MM.1S (cell line): ENCODE measurements at regions not wholly inside any gene's neighbourhood (a gene's known extent, or its start where the extent isn't known, plus 50 kb on each side); places are given as distances from the start of the nearest gene placed in this dataset.

ENCODE experiments used
- DNase-seq: peaks from one replicate; pipeline ENCODE4 v3.0.0-alpha.2; 2015
- H2AFZ ChIP-seq: fragments of 300-600 bp; sonication (generic); 2 replicates; pipeline ENCODE4 v1.6.0; 2016; ENCODE audit warnings: antibody characterized with exemption, low read length
- H3F3A ChIP-seq: fragments of 300-600 bp; sonication (generic); 2 replicates; pipeline ENCODE4 v1.6.1; 2016; ENCODE audit warnings: mild to moderate bottlenecking, antibody characterized with exemption, low read length, moderate library complexity, mixed read lengths; ENCODE audit not compliant: insufficient read depth
- H3K27ac ChIP-seq: fragments of 300-600 bp; sonication (generic); 2 replicates; pipeline ENCODE4 v1.5.1; 2016; ENCODE audit warnings: mild to moderate bottlenecking, low read length
- H3K27me3 ChIP-seq: fragments of 300-600 bp; sonication (generic); replicated peaks from 2 replicates; pipeline ENCODE4 v1.6.0; 2016; ENCODE audit warnings: low read length; ENCODE audit not compliant: insufficient read depth
- H3K36me3 ChIP-seq: fragments of 300-600 bp; sonication (generic); replicated peaks from 2 replicates; pipeline ENCODE4 v1.6.1; 2016; ENCODE audit warnings: mild to moderate bottlenecking, low read length, mixed read lengths; ENCODE audit not compliant: insufficient read depth
- H3K4me1 ChIP-seq: fragments of 300-600 bp; sonication (generic); 2 replicates; pipeline ENCODE4 v1.6.1; 2016; ENCODE audit warnings: low read length, mixed read lengths
- H3K4me2 ChIP-seq: fragments of 300-600 bp; sonication (generic); 2 replicates; pipeline ENCODE4 v1.6.0; 2016; ENCODE audit warnings: low read depth, low read length
- H3K4me3 ChIP-seq: fragments of 300-600 bp; sonication (generic); 2 replicates; pipeline ENCODE4 v1.5.1; 2016; ENCODE audit warnings: low read length, mixed read lengths
- H3K79me2 ChIP-seq: fragments of 300-600 bp; sonication (generic); 2 replicates; pipeline ENCODE4 v1.6.1; 2016; ENCODE audit warnings: mixed run types, low read length, mixed read lengths
- H3K9ac ChIP-seq: fragments of 300-600 bp; sonication (generic); 2 replicates; pipeline ENCODE4 v1.6.1; 2016; ENCODE audit warnings: low read length, mixed read lengths
- H3K9me2 ChIP-seq: fragments of 300-600 bp; sonication (generic); replicated peaks from 2 replicates; pipeline ENCODE4 v1.6.1; 2016; ENCODE audit warnings: mild to moderate bottlenecking, low read length, mixed read lengths; ENCODE audit not compliant: insufficient read depth
- H3K9me3 ChIP-seq: fragments of 300-600 bp; sonication (generic); replicated peaks from 2 replicates; pipeline ENCODE4 v1.6.1; 2016; ENCODE audit warnings: mild to moderate bottlenecking, low read length, mixed read lengths; ENCODE audit not compliant: insufficient read depth
- H4K20me1 ChIP-seq: fragments of 300-600 bp; sonication (generic); 2 replicates; pipeline ENCODE4 v1.6.1; 2016; ENCODE audit warnings: mild to moderate bottlenecking, low read length, moderate library complexity, mixed read lengths; ENCODE audit not compliant: insufficient read depth
- EZH2 ChIP-seq: fragments of 300-600 bp; sonication (generic); optimal IDR thresholded peaks from 2 replicates; pipeline ENCODE3; 2017; ENCODE audit warnings: low read depth, mild to moderate bottlenecking, antibody characterized with exemption, low read length, mixed read lengths
- EZH2phosphoT487 ChIP-seq: fragments of 300-600 bp; sonication (generic); IDR thresholded peaks from 2 replicates; pipeline ENCODE4 v1.6.1; 2018; ENCODE audit warnings: antibody characterized with exemption, low read length
- TF ChIP-seq, protein P1 (sequence below): fragments of 300-600 bp; sonication (generic); IDR thresholded peaks from 2 replicates; pipeline ENCODE4 v1.5.1; 2016; ENCODE audit warnings: antibody characterized with exemption, low read length, mixed read lengths

DNA sequence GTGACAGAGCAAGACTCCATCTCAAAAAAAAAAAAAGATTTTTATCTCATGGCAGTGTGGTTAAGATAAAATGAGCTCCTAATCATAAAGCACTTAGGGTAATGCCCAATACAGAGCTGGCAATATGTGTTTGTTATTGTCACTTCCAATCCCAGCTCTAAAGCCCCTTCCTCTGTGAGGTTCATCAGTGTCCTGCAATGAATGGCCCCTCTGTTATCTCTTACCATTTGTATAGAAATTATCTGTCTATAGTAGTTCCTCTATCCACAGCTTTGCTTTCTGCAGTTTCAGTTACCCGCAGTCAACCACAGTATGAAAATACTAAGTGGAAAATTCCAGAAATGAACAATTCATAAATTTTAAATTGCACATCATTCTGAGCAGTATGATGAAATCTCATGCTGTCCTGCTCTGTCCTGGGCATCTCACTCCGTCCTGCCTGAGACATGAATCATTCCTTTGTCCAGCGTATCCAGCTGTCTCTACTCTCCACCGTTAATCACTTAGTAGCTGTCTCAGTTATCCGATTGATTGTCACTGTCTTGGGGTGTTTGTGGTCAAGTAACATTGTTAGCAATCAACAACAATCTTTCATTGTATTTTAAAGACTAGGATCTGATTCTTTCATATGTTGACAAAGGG lies 50.2 kb upstream of the DNAH14 start:
- Histone ChIP-seq H3K36me3 (no peaks in the 10 kb centered on the region), H4K20me1 (no peaks in the 10 kb centered on the region), H2AFZ (no peak overlapping the region), H3K27me3 (no peaks in the 10 kb centered on the region), H3K9me2 (no peaks in the 10 kb centered on the region), H3K4me1 (no peaks in the 10 kb centered on the region), H3K27ac (no peak overlapping the region), H3K9me3 (no peaks in the 10 kb centered on the region), H3F3A (no peaks in the 10 kb centered on the region), H3K4me2 (no peak overlapping the region), H3K9ac (no peak overlapping the region), H3K79me2 (no peaks in the 10 kb centered on the region), H3K4me3 (no peak overlapping the region)
- TF ChIP-seq, protein P1, sequence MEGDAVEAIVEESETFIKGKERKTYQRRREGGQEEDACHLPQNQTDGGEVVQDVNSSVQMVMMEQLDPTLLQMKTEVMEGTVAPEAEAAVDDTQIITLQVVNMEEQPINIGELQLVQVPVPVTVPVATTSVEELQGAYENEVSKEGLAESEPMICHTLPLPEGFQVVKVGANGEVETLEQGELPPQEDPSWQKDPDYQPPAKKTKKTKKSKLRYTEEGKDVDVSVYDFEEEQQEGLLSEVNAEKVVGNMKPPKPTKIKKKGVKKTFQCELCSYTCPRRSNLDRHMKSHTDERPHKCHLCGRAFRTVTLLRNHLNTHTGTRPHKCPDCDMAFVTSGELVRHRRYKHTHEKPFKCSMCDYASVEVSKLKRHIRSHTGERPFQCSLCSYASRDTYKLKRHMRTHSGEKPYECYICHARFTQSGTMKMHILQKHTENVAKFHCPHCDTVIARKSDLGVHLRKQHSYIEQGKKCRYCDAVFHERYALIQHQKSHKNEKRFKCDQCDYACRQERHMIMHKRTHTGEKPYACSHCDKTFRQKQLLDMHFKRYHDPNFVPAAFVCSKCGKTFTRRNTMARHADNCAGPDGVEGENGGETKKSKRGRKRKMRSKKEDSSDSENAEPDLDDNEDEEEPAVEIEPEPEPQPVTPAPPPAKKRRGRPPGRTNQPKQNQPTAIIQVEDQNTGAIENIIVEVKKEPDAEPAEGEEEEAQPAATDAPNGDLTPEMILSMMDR: no peak
- no peak for TF ChIP-seq EZH2
- no peak for TF ChIP-seq EZH2phosphoT487
- DNase-seq: no peak
